Heart left ventricle (tissue), 13 donors: ENCODE measurements at regions not wholly inside any gene's neighbourhood (a gene's known extent, or its start where the extent isn't known, plus 50 kb on each side); places are given as distances from the start of the nearest gene placed in this dataset.

Experiments
- POLR2A ChIP-seq, 2 donors: fragments of 450-650 bp; IDR thresholded peaks; one replicate each; pipeline ENCODE4 v1.6.1; 2017; ENCODE audit warnings: antibody characterized with exemption in 2 of 2, mild to moderate bottlenecking in 2 of 2, moderate library complexity in 2 of 2
- TF ChIP-seq, protein P1 (sequence below), 12 donors: fragments of 200-600 bp; sonication (generic) in 4 of 12; IDR thresholded peaks; one replicate each; pipeline versions ENCODE4 v1.5.0 to v1.8.0; 2018 to 2022; ENCODE audit warnings: antibody characterized with exemption in 12 of 12, mild to moderate bottlenecking in 5 of 12
- donor health status: ischemic (EF 13 %, LVEDD 7.1; RV severe dilation, severe dysfunction).
- donor health status: DM: no; HTN: yes; CAD: no.
- donor health status: DM: no; HTN: no; CAD: no.
- donor health status: ischemic (EF 25% LVEDD 6.9; RV normal size, moderate dysfunction).
- donor health status: ischemic (EF 25% LVEDD 5.7; RV mildly dilated, moderate dysfunction).
- donor health status: ischemic (EF 35%, LVEDD 5.7; RV mildly dilated, moderate dysfunction).
- donor health status: nonischemic (EF 11% LVEDD 7.7; RV severe dilation, severe dysfunction).
- donor health status: DM: yes; HTN: yes; CAD: no.
- donor health status: PGD.
- donor health status: ischemic (EF 29% LVEDD 5.4; RV normal size, mild dysfunction).
- donor health status: nonischemic (EF 23%, LVEDD 6.1; RV moderate dilation, normal function).

DNA sequence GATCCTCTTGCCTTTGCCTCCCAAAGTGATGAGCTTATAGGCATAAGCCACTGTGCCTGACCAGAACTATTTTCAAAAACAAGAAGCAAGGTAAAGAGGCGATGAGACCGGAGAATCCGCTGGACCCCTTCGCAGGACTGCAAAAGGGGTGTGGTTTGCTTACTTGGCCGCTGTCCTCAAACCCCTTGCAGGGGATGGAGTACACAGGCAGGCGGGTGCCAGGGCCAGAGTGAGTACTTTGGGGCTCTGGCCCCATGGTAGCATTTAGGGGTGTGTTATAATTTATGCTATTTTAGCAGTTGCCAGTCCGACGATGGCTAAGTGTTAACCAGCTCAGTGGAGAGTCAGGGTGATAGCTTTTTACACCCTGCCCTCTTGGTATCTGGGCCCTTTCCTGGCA, 1454.9 kb downstream of the HACE1 start:
- TF ChIP-seq, protein P1, sequence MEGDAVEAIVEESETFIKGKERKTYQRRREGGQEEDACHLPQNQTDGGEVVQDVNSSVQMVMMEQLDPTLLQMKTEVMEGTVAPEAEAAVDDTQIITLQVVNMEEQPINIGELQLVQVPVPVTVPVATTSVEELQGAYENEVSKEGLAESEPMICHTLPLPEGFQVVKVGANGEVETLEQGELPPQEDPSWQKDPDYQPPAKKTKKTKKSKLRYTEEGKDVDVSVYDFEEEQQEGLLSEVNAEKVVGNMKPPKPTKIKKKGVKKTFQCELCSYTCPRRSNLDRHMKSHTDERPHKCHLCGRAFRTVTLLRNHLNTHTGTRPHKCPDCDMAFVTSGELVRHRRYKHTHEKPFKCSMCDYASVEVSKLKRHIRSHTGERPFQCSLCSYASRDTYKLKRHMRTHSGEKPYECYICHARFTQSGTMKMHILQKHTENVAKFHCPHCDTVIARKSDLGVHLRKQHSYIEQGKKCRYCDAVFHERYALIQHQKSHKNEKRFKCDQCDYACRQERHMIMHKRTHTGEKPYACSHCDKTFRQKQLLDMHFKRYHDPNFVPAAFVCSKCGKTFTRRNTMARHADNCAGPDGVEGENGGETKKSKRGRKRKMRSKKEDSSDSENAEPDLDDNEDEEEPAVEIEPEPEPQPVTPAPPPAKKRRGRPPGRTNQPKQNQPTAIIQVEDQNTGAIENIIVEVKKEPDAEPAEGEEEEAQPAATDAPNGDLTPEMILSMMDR (IDR thresholded peaks at IDR 0.05) = no peak
- TF ChIP-seq POLR2A (IDR thresholded peaks at IDR 0.05) = no peak
